WTC11 (cell line): ENCODE measurements at regions not wholly inside any gene's neighbourhood (a gene's known extent, or its start where the extent isn't known, plus 50 kb on each side); places are given as distances from the start of the nearest gene placed in this dataset.

Experiments used
- ATAC-seq: fragments of 200-7000 bp; cut with Tn5 transposase; 2 replicates; pipeline ENCODE4 v1.10.0; 2021; ENCODE audit warnings: mild to moderate bottlenecking, moderate library complexity
- CTCF ChIA-PET: fragments of 300-600 bp; sonication (Branson Sonifier 250); formaldehyde crosslinking; loops from one replicate; lab custom pipeline; 2021; ENCODE audit warnings: antibody characterized with exemption; lab: Charles Lee
- POLR2A ChIA-PET: fragments of 350-600 bp; sonication (Branson Sonifier 250); formaldehyde crosslinking; loops from one replicate; lab custom pipeline; 2021; ENCODE audit warnings: antibody characterized with exemption; lab: Charles Lee
- DNase-seq: peaks from one replicate; pipeline ENCODE4 v3.0.0; 2021; ENCODE audit warnings: low spot score
- H3K27ac Mint-ChIP-seq: 2 replicates; pipeline ENCODE4 v1.8.0; 2021; ENCODE audit warnings: mixed read lengths
- H3K27me3 Mint-ChIP-seq: 2 replicates; pipeline ENCODE4 v1.8.0; 2021; ENCODE audit warnings: low read depth, mild to moderate bottlenecking, moderate library complexity, mixed read lengths
- H3K36me3 Mint-ChIP-seq: 2 replicates; pipeline ENCODE4 v1.8.0; 2021; ENCODE audit warnings: mixed read lengths
- H3K4me1 Mint-ChIP-seq: 2 replicates; pipeline ENCODE4 v1.8.0; 2022; ENCODE audit warnings: mixed read lengths
- H3K4me3 Mint-ChIP-seq: 2 replicates; pipeline ENCODE4 v1.8.0; 2021; ENCODE audit warnings: mild to moderate bottlenecking, moderate library complexity, mixed read lengths
- H3K9me3 Mint-ChIP-seq: 2 replicates; pipeline ENCODE4 v1.8.0; 2021; ENCODE audit warnings: mixed read lengths
- ARID4B ChIP-seq: sonication (generic); formaldehyde crosslinking; IDR thresholded peaks from 2 replicates; pipeline ENCODE4 v1.8.0; 2023; ENCODE audit warnings: missing genetic modification reagents, mild to moderate bottlenecking, borderline replicate concordance
- ATF1 ChIP-seq: sonication (generic); formaldehyde crosslinking; IDR thresholded peaks from 2 replicates; pipeline ENCODE4 v1.8.1; 2023; ENCODE audit warnings: mild to moderate bottlenecking, moderate library complexity, missing genetic modification reagents
- EMX1 ChIP-seq: fragments of 250-450 bp; sonication (Bioruptor Pico); IDR thresholded peaks from 2 replicates; pipeline ENCODE4 v1.8.0; 2021; ENCODE audit warnings: mild to moderate bottlenecking
- ERG ChIP-seq: fragments of 250-450 bp; sonication (Bioruptor Pico); IDR thresholded peaks from 2 replicates; pipeline ENCODE4 v1.8.0; 2021; ENCODE audit warnings: mild to moderate bottlenecking
- GABPB1 ChIP-seq: sonication (generic); formaldehyde crosslinking; IDR thresholded peaks from 2 replicates; pipeline ENCODE4 v1.8.1; 2023; ENCODE audit warnings: mild to moderate bottlenecking, missing genetic modification reagents
- GRHL2 ChIP-seq: fragments of 250-450 bp; sonication (Bioruptor Pico); IDR thresholded peaks from 2 replicates; pipeline ENCODE4 v1.8.0; 2022; ENCODE audit warnings: mild to moderate bottlenecking, moderate library complexity; ENCODE audit not compliant: insufficient replicate concordance, severe bottlenecking
- HMGA2 ChIP-seq: fragments of 250-450 bp; sonication (Bioruptor Pico); IDR thresholded peaks from 2 replicates; pipeline ENCODE4 v1.4.0; 2021; ENCODE audit warnings: mild to moderate bottlenecking, moderate library complexity
- KAT7 ChIP-seq: sonication (generic); formaldehyde crosslinking; IDR thresholded peaks from 2 replicates; pipeline ENCODE4 v1.8.1; 2023; ENCODE audit warnings: missing genetic modification reagents, mild to moderate bottlenecking, borderline replicate concordance
- NFYB ChIP-seq: sonication (generic); formaldehyde crosslinking; conservative IDR thresholded peaks from 2 replicates; pipeline ENCODE4 v1.8.0; 2022; ENCODE audit warnings: low read depth, missing genetic modification reagents
- NR3C1 ChIP-seq: sonication (generic); formaldehyde crosslinking; conservative IDR thresholded peaks from 2 replicates; pipeline ENCODE4 v1.8.1; 2023; ENCODE audit warnings: low read depth, mild to moderate bottlenecking, missing genetic modification reagents
- OVOL2 ChIP-seq: fragments of 250-450 bp; sonication (Bioruptor Pico); IDR thresholded peaks from 2 replicates; pipeline ENCODE4 v1.9.0; 2021; ENCODE audit warnings: mild to moderate bottlenecking, borderline replicate concordance
- PREB ChIP-seq: sonication (generic); formaldehyde crosslinking; IDR thresholded peaks from 2 replicates; pipeline ENCODE4 v1.8.1; 2022; ENCODE audit warnings: mild to moderate bottlenecking, missing genetic modification reagents, moderate library complexity, borderline replicate concordance
- SMAD3 ChIP-seq: sonication (generic); formaldehyde crosslinking; IDR thresholded peaks from 2 replicates; pipeline ENCODE4 v1.8.0; 2022; ENCODE audit warnings: missing genetic modification reagents, mild to moderate bottlenecking, borderline replicate concordance
- SMAD4 ChIP-seq: sonication (generic); formaldehyde crosslinking; IDR thresholded peaks from 2 replicates; pipeline ENCODE4 v1.8.0; 2022; ENCODE audit warnings: mild to moderate bottlenecking, missing genetic modification reagents
- ZNF138 ChIP-seq: sonication (generic); formaldehyde crosslinking; conservative IDR thresholded peaks from 2 replicates; pipeline ENCODE4 v1.8.1; 2022; ENCODE audit warnings: mild to moderate bottlenecking, moderate library complexity, missing genetic modification reagents
- ZNF219 ChIP-seq: sonication (generic); formaldehyde crosslinking; IDR thresholded peaks from 2 replicates; pipeline ENCODE4 v1.8.0; 2023; ENCODE audit warnings: missing genetic modification reagents, mild to moderate bottlenecking, borderline replicate concordance
- ZNF232 ChIP-seq: sonication (generic); formaldehyde crosslinking; IDR thresholded peaks from 2 replicates; pipeline ENCODE4 v1.8.0; 2022; ENCODE audit warnings: mild to moderate bottlenecking, missing genetic modification reagents
- ZNF317 ChIP-seq: sonication (generic); formaldehyde crosslinking; IDR thresholded peaks from 2 replicates; pipeline ENCODE4 v1.8.1; 2023; ENCODE audit warnings: low read depth, mild to moderate bottlenecking, moderate library complexity, missing genetic modification reagents, borderline replicate concordance
- ZNF416 ChIP-seq: fragments of 250-450 bp; sonication (Bioruptor Pico); IDR thresholded peaks from 2 replicates; pipeline ENCODE4 v1.9.0; 2021; ENCODE audit warnings: mild to moderate bottlenecking, inconsistent platforms
- TF ChIP-seq, protein P1 (sequence below): sonication (generic); formaldehyde crosslinking; IDR thresholded peaks from 2 replicates; pipeline ENCODE4 v1.8.0; 2023; ENCODE audit warnings: missing genetic modification reagents
- TF ChIP-seq, protein P2 (sequence below): sonication (generic); formaldehyde crosslinking; IDR thresholded peaks from 2 replicates; pipeline ENCODE4 v1.8.0; 2022; ENCODE audit warnings: mild to moderate bottlenecking, missing genetic modification reagents
- TF ChIP-seq, protein P3 (sequence below): sonication (generic); formaldehyde crosslinking; conservative IDR thresholded peaks from 2 replicates; pipeline ENCODE4 v1.8.1; 2022; ENCODE audit warnings: mild to moderate bottlenecking, missing genetic modification reagents
- TF ChIP-seq, protein P4 (sequence below): sonication (generic); formaldehyde crosslinking; IDR thresholded peaks from 2 replicates; pipeline ENCODE4 v1.8.1; 2023; ENCODE audit warnings: mild to moderate bottlenecking, moderate library complexity, missing genetic modification reagents

DNA sequence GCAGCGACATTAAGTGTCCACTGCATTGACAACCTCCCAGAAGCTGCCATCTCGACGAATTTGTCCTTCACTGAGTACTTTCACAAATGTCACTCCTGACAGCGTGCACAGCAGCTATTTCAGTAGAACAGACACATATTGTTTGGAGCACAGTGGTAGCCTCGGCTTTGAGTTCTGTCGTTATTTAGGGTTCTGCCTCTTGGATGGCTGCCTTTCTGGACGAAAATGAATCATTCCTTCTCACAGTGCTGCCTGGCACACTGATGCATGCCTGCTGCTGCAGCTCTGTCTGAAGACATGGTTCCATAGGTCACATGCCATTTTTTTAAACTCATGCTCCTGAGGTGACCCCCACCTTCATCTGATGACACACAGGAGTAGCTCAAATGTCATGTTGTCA lies 477.0 kb downstream of the C6orf118 start:
- ChIA-PET CTCF (no interaction called here), POLR2A (no interaction called here)
- H3K4me3 Mint-ChIP-seq: no peak overlapping the region
- TF ChIP-seq ATF1 (CRISPR knock-in tag) (no peak), OVOL2 (no peak), ZNF317 (no peak), ZNF416 (CRISPR knock-in tag) (no peak), ZNF219 (CRISPR knock-in tag) (no peak), ZNF138 (CRISPR knock-in tag) (no peak), PREB (CRISPR knock-in tag) (no peak), SMAD3 (no peak), HMGA2 (CRISPR knock-in tag) (no peak), EMX1 (CRISPR knock-in tag) (no peak), SMAD4 (no peak), NR3C1 (no peak), ZNF232 (CRISPR knock-in tag) (no peak), NFYB (CRISPR knock-in tag) (no peak), ERG (CRISPR knock-in tag) (no peak)
- TF ChIP-seq, protein P1, sequence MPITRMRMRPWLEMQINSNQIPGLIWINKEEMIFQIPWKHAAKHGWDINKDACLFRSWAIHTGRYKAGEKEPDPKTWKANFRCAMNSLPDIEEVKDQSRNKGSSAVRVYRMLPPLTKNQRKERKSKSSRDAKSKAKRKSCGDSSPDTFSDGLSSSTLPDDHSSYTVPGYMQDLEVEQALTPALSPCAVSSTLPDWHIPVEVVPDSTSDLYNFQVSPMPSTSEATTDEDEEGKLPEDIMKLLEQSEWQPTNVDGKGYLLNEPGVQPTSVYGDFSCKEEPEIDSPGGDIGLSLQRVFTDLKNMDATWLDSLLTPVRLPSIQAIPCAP (CRISPR knock-in tag): no peak
- TF ChIP-seq, protein P2, sequence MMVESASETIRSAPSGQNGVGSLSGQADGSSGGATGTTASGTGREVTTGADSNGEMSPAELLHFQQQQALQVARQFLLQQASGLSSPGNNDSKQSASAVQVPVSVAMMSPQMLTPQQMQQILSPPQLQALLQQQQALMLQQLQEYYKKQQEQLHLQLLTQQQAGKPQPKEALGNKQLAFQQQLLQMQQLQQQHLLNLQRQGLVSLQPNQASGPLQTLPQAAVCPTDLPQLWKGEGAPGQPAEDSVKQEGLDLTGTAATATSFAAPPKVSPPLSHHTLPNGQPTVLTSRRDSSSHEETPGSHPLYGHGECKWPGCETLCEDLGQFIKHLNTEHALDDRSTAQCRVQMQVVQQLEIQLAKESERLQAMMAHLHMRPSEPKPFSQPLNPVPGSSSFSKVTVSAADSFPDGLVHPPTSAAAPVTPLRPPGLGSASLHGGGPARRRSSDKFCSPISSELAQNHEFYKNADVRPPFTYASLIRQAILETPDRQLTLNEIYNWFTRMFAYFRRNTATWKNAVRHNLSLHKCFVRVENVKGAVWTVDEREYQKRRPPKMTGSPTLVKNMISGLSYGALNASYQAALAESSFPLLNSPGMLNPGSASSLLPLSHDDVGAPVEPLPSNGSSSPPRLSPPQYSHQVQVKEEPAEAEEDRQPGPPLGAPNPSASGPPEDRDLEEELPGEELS: no peak
- TF ChIP-seq, protein P3, sequence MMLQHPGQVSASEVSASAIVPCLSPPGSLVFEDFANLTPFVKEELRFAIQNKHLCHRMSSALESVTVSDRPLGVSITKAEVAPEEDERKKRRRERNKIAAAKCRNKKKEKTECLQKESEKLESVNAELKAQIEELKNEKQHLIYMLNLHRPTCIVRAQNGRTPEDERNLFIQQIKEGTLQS (CRISPR knock-in tag): no peak
- TF ChIP-seq, protein P4, sequence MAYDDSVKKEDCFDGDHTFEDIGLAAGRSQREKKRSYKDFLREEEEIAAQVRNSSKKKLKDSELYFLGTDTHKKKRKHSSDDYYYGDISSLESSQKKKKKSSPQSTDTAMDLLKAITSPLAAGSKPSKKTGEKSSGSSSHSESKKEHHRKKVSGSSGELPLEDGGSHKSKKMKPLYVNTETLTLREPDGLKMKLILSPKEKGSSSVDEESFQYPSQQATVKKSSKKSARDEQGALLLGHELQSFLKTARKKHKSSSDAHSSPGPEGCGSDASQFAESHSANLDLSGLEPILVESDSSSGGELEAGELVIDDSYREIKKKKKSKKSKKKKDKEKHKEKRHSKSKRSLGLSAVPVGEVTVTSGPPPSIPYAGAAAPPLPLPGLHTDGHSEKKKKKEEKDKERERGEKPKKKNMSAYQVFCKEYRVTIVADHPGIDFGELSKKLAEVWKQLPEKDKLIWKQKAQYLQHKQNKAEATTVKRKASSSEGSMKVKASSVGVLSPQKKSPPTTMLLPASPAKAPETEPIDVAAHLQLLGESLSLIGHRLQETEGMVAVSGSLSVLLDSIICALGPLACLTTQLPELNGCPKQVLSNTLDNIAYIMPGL (CRISPR knock-in tag): no peak
- H3K36me3 Mint-ChIP-seq: no peaks in the 10 kb centered on the region
- no peaks in the 10 kb centered on the region for H3K4me1 Mint-ChIP-seq
- H3K9me3 Mint-ChIP-seq: peaks cover 18% of the 10 kb centered on the region
- DNase-seq (no peak), ATAC-seq (no peak)
- no peaks in the 10 kb centered on the region for H3K27me3 Mint-ChIP-seq
- no peak overlapping the region for H3K27ac Mint-ChIP-seq

- ChIA-PET CTCF (no interaction called here), POLR2A (no interaction called here)
- Mint-ChIP-seq H3K9me3 (peaks cover 6% of the 10 kb centered on the region), H3K27ac (no peak overlapping the region), H3K4me1 (no peaks in the 10 kb centered on the region), H3K27me3 (no peaks in the 10 kb centered on the region), H3K36me3 (no peaks in the 10 kb centered on the region), H3K4me3 (no peak overlapping the region)
- DNase-seq (no peak), ATAC-seq (peak; percentile 41)
- TF ChIP-seq GRHL2 (CRISPR knock-in tag): no peak
- no peak for TF ChIP-seq ARID4B
- TF ChIP-seq GABPB1 (CRISPR knock-in tag): no peak
- no peak for TF ChIP-seq KAT7 (CRISPR knock-in tag)
These were observed 481.9 kb downstream of the C6orf118 start for GRCh38 chr6:164827537-164827936.
